ENCODE measurements at regions not wholly inside any gene's neighbourhood (a gene's known extent, or its start where the extent isn't known, plus 50 kb on each side); places are given as distances from the start of the nearest gene placed in this dataset.
A peak's percentile ranks its signal among the peaks of the same experiment; 100 is the strongest.

DNA sequence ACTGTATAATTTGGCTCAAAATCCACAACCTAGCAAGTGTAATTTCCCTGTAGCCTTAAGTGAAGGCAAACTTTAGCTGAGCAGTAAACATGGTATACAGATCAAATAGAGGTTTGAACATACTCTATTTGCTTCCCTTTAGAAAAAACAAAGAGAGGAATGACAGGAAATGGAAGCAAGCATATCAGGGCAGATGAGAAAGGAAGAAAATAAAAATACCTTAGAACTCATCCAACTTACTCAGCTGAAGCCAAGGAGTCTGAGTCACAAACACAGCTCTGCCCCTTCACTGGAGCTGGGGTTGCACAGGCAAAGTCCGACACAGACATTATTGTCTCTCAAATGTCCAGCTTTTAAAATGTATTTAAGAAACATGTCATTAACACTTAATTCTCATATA lies 379.9 kb upstream of the IRAK1BP1 start:
- DNase-seq (ENCODE audit: low read depth): peak; percentile 44
- H3K4me3 ChIP-seq (ENCODE audit: low read depth, low read length): no peak overlapping the region
- TF ChIP-seq, protein P1, sequence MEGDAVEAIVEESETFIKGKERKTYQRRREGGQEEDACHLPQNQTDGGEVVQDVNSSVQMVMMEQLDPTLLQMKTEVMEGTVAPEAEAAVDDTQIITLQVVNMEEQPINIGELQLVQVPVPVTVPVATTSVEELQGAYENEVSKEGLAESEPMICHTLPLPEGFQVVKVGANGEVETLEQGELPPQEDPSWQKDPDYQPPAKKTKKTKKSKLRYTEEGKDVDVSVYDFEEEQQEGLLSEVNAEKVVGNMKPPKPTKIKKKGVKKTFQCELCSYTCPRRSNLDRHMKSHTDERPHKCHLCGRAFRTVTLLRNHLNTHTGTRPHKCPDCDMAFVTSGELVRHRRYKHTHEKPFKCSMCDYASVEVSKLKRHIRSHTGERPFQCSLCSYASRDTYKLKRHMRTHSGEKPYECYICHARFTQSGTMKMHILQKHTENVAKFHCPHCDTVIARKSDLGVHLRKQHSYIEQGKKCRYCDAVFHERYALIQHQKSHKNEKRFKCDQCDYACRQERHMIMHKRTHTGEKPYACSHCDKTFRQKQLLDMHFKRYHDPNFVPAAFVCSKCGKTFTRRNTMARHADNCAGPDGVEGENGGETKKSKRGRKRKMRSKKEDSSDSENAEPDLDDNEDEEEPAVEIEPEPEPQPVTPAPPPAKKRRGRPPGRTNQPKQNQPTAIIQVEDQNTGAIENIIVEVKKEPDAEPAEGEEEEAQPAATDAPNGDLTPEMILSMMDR (conservative IDR thresholded peaks at IDR 0.05; ENCODE audit: low read depth, low read length): no peak

DNA sequence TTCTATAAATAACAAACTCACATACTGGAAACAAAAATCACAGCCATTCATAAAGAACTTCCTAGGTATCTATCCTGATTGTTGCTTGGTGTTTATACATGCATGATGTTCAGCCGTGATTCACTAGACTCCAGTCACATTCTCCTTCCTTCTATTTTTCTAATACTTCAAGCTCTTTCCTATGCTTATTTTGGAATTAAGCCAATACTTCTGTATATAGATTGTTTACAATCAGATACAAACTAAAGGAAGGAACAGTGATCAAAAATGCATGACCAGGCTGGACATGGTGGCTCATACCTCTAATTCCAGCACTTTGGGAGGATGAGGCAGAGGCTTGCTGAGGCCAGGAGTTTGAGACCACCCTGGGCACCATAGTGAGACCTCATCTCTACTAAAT lies 377.5 kb upstream of the IRAK1BP1 start:
- TF ChIP-seq, protein P1 (conservative IDR thresholded peaks at IDR 0.05; ENCODE audit: low read depth, low read length): no peak
- DNase-seq (ENCODE audit: low read depth): peak; percentile 69
- H3K4me3 ChIP-seq (ENCODE audit: low read depth, low read length): no peak overlapping the region

DNA sequence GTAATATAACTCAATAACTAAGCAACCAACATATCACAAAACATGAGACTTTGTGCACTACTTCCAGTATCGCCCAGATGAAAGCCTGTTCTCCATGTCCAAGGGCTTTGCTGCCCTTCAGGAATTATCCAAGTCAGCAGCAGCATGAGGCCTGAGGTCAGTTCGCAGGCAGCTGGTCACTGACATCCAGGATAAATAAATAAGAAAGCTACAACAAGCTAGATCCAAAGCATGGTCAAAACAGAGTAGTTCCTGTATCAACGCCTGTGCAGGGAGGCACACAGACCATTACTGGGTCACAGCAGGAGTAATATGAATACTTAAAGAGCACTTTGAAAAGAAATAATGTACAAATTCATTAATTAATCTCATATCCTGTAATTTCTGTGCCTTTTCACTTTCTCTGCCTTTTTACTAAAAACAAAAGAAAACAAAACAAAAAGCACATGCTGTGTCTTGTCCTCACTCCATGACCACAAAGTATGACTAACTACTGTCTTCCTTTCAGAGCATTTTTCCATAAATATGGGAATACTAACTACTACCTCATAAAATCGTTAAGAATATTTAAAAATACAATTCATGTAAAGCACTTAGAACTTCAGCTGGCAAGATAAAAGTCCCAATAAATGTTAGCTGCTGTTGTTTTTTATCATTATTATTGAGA lies 374.9 kb upstream of the IRAK1BP1 start:
- TF ChIP-seq, protein P1 (conservative IDR thresholded peaks at IDR 0.05; ENCODE audit: low read depth, low read length): no peak
- no peak overlapping the region for H3K4me3 ChIP-seq (ENCODE audit: low read depth, low read length)
- peak; percentile 65 for DNase-seq (ENCODE audit: low read depth)

DNA sequence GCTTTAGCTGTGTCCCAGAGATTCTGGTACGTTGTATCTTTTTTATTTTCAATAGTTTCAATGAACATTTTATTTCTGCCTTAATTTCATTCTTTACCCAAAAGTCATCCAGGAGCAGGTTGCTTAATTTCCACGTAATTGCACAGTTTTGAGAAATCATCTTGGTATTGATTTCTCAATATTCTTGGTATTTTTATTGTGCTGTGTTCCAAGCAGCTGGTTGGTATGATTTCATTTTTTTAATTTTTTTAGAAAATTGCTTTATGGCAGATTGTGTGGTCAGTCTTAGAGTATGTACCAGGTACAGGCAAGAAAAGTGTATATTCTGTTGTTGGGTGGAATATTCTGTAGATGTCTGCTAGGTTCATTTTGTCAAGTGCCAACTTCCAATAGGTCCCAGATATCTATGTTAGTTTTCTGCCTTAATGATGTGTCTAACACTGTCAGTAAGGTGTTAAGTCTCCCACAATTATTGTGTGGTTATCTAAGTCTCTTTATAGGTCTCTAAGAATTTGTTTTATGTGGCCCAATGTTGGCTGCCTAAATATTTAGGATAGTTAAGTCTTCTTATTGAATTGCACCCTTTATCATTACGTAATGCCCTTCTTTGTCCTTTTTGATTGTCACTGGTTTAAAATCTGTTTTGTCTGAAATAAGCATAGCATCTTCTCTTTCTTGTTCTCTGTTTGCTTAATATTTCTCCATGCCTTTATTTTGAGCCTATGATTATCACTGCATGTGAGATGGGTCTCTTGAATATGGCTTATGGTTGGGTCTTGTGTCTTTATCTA lies 366.9 kb upstream of the IRAK1BP1 start:
- no peak for DNase-seq (ENCODE audit: low read depth)
- TF ChIP-seq, protein P1 (conservative IDR thresholded peaks at IDR 0.05; ENCODE audit: low read depth, low read length): no peak
- H3K4me3 ChIP-seq (ENCODE audit: low read depth, low read length): no peak overlapping the region

DNA sequence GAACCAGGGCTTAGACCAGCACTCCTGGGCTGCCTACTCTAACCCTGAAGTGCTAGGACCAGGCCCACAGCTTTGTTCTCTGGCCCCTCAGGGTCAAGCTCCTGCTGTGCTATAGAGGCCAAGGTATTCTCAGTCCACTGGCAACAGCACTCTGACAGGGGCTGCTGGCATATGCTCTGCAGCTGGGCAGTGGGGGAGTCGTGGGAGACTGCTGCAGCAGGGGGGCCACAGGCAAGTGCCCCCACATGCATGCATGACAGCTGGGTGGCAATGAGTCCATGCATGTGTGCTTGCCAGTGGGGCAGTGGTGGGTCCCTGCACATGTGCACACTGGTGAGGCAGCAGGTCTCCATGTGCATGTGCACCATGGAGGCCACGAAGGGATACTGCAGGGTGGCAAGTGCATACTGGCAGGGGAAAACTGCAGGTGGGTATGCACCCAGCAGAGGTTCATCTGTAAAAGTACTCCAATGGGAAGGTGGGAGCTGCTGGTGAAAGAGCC lies 364.9 kb upstream of the IRAK1BP1 start:
- TF ChIP-seq, protein P1 (conservative IDR thresholded peaks at IDR 0.05; ENCODE audit: low read depth, low read length): no peak
- DNase-seq (ENCODE audit: low read depth): no peak
- H3K4me3 ChIP-seq (ENCODE audit: low read depth, low read length): no peak overlapping the region

DNA sequence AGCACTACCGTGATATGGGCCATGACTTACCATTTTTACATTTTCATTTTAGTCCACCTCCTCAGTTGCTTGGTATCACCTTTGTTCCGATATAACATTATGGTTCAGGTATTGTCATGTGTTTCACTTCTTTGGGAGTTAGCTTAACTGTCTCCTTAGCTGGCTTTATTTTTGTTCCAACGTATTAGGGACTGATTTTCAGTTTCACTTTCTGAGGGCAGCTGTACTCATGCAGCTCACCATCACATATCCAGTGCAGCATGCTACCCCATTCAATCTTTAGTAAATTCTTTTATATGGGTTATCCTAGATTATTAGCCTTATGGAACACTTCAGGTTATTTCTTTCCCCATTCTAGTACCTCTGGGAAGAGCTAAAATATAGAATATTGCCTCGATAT lies 362.2 kb upstream of the IRAK1BP1 start:
- TF ChIP-seq, protein P1 (conservative IDR thresholded peaks at IDR 0.05; ENCODE audit: low read depth, low read length): no peak
- peak; percentile 15 for DNase-seq (ENCODE audit: low read depth)

More for the DNA sequence above, 362.2 kb upstream of the IRAK1BP1 start:
- no peak overlapping the region for H3K4me3 ChIP-seq (ENCODE audit: low read depth, low read length)

Data from choroid plexus epithelial cell (primary cell).